AG04449 (cell line): ENCODE measurements at regions not wholly inside any gene's neighbourhood (a gene's known extent, or its start where the extent isn't known, plus 50 kb on each side); places are given as distances from the start of the nearest gene placed in this dataset.

Source experiments
- CTCF ChIA-PET: fragments of 350-600 bp; formaldehyde crosslinking; extraction: SDS; loops from one replicate; lab custom pipeline; 2021; ENCODE audit warnings: antibody characterized with exemption; lab: Yijun Ruan, JAX
- POLR2A ChIA-PET: fragments of 400-600, 350-600 bp; formaldehyde crosslinking; extraction: SDS; loops from one replicate; lab custom pipeline; 2020; ENCODE audit warnings: antibody characterized with exemption, inconsistent platforms; lab: Yijun Ruan, JAX
- DNase-seq: peaks from one replicate; pipeline ENCODE4 v3.0.0-alpha.2; 2010; ENCODE audit warnings: low read depth, low spot score
- H3K4me3 ChIP-seq: 2 replicates; pipeline ENCODE4 v1.5.1; 2011; ENCODE audit warnings: low read depth, mild to moderate bottlenecking, control low read depth, low read length
- TF ChIP-seq, protein P1 (sequence below): IDR thresholded peaks from one replicate; pipeline ENCODE4 v1.5.1; 2011; ENCODE audit warnings: mild to moderate bottlenecking, moderate library complexity, low read length, control low read depth, inconsistent platforms; ENCODE audit not compliant: insufficient read depth; ENCODE audit errors: missing control alignments

DNA sequence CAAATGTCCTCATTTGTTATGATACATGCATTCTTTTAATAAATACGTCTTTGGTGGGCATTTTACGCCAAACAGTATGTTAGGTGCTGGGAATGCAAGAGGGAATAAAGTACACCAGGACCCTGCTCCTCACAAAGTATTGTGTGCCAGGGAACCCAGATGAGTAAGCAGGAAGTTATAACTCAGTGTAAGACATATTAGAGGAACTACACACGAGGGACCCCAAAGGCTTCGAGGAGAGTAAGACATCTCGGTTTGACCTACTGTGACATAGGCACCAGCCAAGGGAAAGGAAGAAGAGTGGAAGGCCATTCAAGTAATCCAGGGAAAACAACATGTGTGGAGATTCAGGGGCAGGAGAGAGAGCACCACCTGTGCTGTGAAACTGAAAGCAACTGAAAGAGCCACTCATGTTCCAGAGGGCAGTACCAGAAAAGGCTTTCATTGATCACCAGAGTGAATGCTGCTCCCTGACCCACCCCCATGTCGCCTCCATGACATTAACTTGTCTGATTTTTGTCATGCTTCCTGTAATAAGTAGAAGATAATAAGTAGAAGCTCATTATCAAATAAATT is 542.5 kb upstream of the PKN2 start:
- CTCF ChIA-PET: interaction anchor here (0.6 kb wide), 1 partner anchor 167 kb away, joined by 3 read pairs; no protein-coding TSS in a partner anchor

DNA sequence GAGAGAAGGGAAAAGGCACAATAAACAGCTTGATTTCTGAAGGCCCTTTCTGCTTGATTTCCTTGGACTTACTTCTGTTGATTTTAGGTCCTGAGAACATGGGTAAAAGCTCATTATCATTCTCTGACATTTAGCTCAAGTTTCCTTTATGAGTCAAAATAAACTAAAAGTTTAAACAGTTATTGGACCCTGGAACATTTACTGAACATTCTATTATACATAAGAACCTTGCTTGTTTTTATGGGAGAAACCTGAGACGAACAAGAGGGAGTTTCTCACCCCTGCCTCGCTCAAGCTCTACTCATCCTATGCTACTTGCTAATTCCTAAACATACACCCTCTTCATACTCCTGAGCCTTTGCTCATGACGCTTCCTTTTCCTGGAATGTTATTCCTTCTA is 538.3 kb upstream of the PKN2 start:
- POLR2A ChIA-PET: no interaction called here
- CTCF ChIA-PET: interaction anchor here (3.8 kb wide), 1 partner anchor 34 kb away, joined by 15 read pairs; no protein-coding TSS in a partner anchor
- DNase-seq: no peak
- H3K4me3 ChIP-seq: no peak overlapping the region
- TF ChIP-seq, protein P1, sequence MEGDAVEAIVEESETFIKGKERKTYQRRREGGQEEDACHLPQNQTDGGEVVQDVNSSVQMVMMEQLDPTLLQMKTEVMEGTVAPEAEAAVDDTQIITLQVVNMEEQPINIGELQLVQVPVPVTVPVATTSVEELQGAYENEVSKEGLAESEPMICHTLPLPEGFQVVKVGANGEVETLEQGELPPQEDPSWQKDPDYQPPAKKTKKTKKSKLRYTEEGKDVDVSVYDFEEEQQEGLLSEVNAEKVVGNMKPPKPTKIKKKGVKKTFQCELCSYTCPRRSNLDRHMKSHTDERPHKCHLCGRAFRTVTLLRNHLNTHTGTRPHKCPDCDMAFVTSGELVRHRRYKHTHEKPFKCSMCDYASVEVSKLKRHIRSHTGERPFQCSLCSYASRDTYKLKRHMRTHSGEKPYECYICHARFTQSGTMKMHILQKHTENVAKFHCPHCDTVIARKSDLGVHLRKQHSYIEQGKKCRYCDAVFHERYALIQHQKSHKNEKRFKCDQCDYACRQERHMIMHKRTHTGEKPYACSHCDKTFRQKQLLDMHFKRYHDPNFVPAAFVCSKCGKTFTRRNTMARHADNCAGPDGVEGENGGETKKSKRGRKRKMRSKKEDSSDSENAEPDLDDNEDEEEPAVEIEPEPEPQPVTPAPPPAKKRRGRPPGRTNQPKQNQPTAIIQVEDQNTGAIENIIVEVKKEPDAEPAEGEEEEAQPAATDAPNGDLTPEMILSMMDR: no peak

More for the DNA sequence above, 542.5 kb upstream of the PKN2 start:
- DNase-seq: no peak
- POLR2A ChIA-PET: interaction anchor here (0.7 kb wide), 1 partner anchor 27 kb away, joined by 3 read pairs; no protein-coding TSS in a partner anchor
- H3K4me3 ChIP-seq: no peak overlapping the region
- TF ChIP-seq, protein P1: no peak

DNA sequence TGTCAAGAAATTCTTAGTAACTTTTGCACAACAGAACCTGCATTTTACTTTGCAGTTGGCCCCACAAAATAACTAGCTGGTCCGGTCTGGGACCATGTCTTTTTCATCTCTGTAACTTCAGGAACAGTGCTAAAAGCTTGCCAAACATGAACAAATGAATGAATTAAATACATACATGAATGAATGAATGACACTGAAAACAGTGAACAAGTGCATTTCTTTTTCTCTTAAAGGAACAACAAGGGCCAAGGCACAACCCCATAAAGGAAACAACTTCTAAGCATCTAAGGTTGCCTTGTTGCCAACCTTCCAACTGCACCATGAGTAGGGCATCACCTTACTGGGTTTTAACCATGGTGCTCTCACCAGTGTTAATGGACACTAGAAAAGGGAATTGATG is 534.4 kb upstream of the PKN2 start:
- H3K4me3 ChIP-seq: no peak overlapping the region
- CTCF ChIA-PET: no interaction called here
- TF ChIP-seq, protein P1: no peak
- DNase-seq: no peak
- POLR2A ChIA-PET: no interaction called here

DNA sequence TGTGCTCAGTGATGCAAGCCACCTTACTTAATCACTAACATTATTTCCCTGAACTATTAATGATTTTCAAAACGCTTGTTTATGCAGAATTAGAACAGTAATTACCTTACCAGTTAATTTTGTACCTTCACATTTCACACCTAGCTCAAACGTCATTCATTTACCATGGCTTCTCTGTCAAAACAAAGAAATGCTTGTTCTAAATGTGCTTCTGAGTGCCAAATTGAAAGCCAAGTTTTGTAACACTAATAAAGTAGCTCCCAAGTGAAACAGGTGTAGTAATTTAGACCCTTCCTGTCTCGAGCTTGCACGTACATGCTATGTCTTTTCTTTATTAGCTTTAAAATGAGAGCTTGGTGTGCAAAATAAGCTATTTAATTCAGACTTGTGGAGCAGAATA is 533.7 kb upstream of the PKN2 start:
- CTCF ChIA-PET: interaction anchor here (0.7 kb wide), 1 partner anchor 10 kb away, joined by 3 read pairs; no protein-coding TSS in a partner anchor
- POLR2A ChIA-PET: no interaction called here

DNA sequence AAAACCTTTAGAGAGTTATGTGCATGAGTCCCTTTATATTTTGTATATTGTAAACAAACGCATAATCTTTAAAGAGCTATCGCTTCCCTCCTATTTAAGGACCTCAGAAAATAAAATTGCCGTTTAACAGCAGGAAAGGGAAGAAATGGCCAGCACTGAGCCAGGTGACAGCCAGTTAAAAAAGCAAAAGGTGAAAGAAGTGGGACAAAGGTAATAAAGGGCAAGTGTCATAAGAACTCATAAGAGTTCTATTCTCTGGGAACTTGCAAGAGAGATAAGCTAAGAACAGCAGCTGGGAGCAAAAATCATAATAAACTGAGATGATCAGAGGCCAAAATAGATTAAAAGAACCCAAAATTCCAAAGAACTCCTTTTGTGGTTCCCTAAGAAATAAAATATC is 520.9 kb upstream of the PKN2 start:
- H3K4me3 ChIP-seq: no peak overlapping the region
- CTCF ChIA-PET: interaction anchor here (1.2 kb wide), 1 partner anchor 17 kb away, joined by 4 read pairs; no protein-coding TSS in a partner anchor
- POLR2A ChIA-PET: no interaction called here
- DNase-seq: no peak
- TF ChIP-seq, protein P1: no peak

More for the DNA sequence above, 533.7 kb upstream of the PKN2 start:
- H3K4me3 ChIP-seq: no peak overlapping the region
- TF ChIP-seq, protein P1: no peak
- DNase-seq: no peak

DNA sequence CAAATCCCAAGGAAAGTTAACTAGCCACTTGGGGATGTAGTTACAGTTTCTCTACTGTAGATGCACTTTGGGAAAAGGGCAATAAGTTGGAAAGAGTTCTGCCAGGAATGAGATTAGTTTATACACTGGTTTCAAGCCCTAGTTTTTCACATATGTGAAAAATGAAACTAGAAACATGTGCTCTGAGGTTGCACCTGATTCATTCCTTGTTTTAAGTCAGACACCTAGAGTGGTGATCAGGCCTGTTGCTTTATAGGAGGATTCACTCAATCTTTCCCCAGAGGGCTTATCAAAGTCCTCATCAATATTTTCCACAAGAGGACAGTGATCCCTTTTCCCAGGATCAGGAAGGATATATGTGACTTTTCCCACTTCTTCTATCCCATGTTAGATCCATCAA is 515.9 kb upstream of the PKN2 start:
- TF ChIP-seq, protein P1: no peak
- CTCF ChIA-PET: interaction anchor here (1.3 kb wide), 1 partner anchor 12 kb away, joined by 3 read pairs; no protein-coding TSS in a partner anchor
- POLR2A ChIA-PET: no interaction called here
- no peak overlapping the region for H3K4me3 ChIP-seq
- no peak for DNase-seq
